ENCODE measurements at regions not wholly inside any gene's neighbourhood (a gene's known extent, or its start where the extent isn't known, plus 50 kb on each side); places are given as distances from the start of the nearest gene placed in this dataset.

DNA sequence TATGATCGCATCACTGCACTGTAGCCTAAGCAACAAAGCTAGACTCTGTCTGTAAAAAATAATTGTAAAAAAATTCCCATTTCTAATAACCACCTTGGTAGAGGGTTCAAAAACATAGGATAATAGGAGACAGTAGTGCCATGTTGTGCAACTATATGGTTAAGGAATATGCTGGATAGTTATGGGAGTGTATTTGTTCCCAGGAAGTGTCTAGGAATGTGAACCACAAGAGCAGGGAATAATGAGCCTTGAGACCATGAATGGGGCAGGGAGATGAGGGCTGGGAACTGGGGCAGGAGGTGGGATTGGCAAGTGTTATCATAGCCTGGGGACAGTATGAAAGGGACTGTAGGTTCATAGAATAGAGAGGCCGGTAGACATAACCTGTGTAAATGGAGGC lies 50.4 kb downstream of the RUSC2 start:
- DNase-seq (ENCODE audit: low read depth): no peak

- DNase-seq (ENCODE audit: low read depth): no peak
Observed at GRCh38 chr9:35546853-35547252, 56.9 kb downstream of the RUSC2 start.

DNA sequence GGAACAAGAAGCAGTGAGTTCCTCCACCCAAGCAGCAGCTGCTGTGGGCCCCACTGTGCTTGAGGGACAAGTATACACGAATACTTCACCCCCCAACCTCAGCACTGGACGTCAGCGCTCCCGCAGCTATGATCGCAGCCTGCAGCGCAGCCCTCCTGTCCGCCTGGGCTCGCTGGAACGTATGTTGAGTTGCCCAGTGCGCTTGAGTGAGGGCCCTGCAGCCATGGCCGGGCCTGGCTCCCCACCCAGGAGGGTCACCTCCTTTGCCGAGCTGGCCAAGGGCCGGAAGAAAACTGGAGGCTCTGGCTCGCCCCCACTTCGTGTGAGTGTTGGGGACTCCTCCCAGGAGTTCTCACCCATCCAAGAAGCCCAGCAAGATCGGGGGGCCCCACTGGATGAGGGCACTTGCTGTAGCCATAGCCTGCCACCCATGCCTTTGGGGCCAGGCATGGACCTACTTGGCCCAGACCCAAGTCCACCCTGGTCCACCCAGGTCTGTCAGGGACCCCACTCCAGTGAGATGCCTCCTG lies 57.1 kb upstream of the TESK1 start:
- no peak for DNase-seq (ENCODE audit: low read depth)

DNA sequence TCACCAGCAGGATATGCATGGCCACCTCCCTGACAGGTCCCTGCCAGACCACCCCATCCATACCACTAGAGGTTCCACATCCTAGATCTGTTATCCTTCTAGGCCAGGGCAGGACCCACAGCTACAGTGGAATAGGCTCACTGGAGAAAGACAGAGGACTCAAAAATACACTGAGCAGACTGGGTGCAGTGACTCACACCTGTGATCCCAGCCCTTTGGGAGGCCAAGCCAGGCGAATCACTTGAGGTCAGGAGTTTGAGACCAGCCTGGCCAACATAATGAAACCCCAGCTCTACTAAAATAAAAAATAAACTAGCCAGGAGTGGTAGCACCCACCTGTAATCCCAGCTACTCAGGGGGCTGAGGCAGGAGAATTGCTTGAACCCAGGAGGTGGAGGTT lies 56.5 kb upstream of the TESK1 start:
- DNase-seq (ENCODE audit: low read depth): no peak

- no peak for DNase-seq (ENCODE audit: low read depth)
Observed at GRCh38 chr9:35549441-35549840, 55.6 kb upstream of the TESK1 start.

DNA sequence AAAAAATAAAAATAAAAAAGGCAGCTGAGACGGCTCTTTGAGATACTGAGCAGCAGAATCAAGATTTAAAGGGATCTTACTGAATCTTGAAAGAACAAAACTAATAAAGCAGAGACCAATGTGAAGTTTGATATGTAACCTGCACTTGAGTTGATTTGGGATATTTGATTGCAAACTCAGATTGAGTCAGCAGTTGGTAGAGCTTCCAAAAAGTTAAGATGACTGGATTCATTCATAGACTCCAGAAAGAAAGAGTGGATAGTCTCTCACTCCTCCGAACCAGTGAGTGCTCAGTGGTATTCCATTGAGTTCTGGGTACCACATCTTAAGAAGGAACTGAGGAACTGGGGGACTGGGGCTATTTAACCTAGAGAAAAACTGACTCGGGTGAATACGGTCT lies 52.7 kb upstream of the TESK1 start:
- DNase-seq (ENCODE audit: low read depth): no peak

DNA sequence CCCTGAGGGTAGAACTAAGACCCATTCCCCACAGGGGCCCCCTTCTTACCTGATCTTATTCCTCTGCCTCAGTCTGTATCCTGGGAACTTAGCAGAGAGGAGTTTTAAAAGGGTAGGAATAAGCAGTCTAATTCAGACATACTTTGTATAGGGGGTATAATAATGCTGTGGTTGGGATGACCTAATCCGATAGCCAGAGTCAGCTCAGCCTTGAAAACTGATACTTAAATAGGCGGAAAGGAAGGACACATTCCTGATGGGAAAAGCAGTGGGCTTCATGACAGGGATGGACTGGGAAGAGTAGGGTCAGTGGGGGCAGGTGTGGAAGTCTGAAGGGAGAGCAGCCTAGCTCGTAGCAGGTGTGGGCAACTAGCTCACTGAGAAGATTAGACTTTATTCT lies 52.2 kb upstream of the TESK1 start:
- no peak for DNase-seq (ENCODE audit: low read depth)

GRCh38 chr9:35553670-35554543 lies 51.2 kb upstream of the TESK1 start:
- DNase-seq (ENCODE audit: low read depth): peak; percentile 4

DNA sequence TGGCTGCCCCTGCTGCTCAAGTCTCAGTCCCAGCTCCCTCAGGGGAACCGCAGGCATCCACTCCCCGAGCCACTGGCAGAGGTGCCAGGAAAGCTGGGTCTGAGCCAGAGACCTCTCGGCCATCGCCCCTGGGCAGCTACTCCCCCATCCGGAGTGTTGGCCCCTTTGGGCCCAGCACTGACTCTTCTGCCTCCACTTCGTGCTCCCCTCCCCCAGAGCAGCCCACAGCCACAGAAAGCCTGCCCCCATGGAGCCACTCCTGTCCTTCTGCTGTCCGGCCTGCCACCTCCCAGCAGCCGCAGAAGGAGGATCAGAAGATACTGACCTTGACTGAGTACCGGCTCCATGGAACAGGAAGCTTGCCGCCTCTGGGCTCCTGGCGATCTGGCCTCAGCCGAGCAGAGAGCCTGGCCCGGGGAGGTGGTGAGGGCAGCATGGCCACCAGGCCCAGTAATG lies 49.8 kb upstream of the TESK1 start:
- no peak for DNase-seq (ENCODE audit: low read depth)
